ENCODE measurements at regions not wholly inside any gene's neighbourhood (a gene's known extent, or its start where the extent isn't known, plus 50 kb on each side); places are given as distances from the start of the nearest gene placed in this dataset. TPM values are rescaled to one million over a fixed set of nuclear protein-coding genes. Genes with fewer than 3 reads are reported as not detected.

Small RNA genes in the stretch of these regions (small RNA-seq; reads per million reads assigned to genes)
- not detected for gene AL365203.1 (ENCODE audit: low replicate concordance)
- gene MTND4LP11 (ENCODE audit: low replicate concordance) = not detected
- not detected for gene RN7SL847P (ENCODE audit: low replicate concordance)
